KMS-11 (cell line): ENCODE measurements at regions not wholly inside any gene's neighbourhood (a gene's known extent, or its start where the extent isn't known, plus 50 kb on each side); places are given as distances from the start of the nearest gene placed in this dataset.

Experiments
- H2AFZ ChIP-seq: fragments of 200-600 bp; sonication (generic); 2 replicates; pipeline ENCODE4 v1.6.1; 2016; ENCODE audit warnings: antibody characterized with exemption, mixed run types, low read depth
- H3K27ac ChIP-seq: fragments of 200-600 bp; sonication (generic); 2 replicates; pipeline ENCODE4 v1.6.1; 2016; ENCODE audit warnings: mild to moderate bottlenecking, mixed run types
- H3K27me3 ChIP-seq: fragments of 200-600 bp; sonication (generic); 2 replicates; pipeline ENCODE4 v1.6.1; 2017; ENCODE audit warnings: mild to moderate bottlenecking, low read depth, mixed run types, moderate library complexity; ENCODE audit not compliant: insufficient read depth
- H3K36me3 ChIP-seq: fragments of 200-600 bp; sonication (generic); 2 replicates; pipeline ENCODE4 v1.6.1; 2017; ENCODE audit warnings: mild to moderate bottlenecking, mixed run types; ENCODE audit not compliant: insufficient read depth
- H3K4me1 ChIP-seq: fragments of 200-600 bp; sonication (generic); 2 replicates; pipeline ENCODE4 v1.6.1; 2016; ENCODE audit warnings: mild to moderate bottlenecking, low read depth, mixed run types; ENCODE audit not compliant: poor library complexity, severe bottlenecking
- H3K4me2 ChIP-seq: fragments of 200-600 bp; sonication (generic); 2 replicates; pipeline ENCODE4 v1.7.0; 2016; ENCODE audit warnings: mild to moderate bottlenecking, mixed run types
- H3K4me3 ChIP-seq: fragments of 200-600 bp; sonication (generic); IDR thresholded peaks from 2 replicates; pipeline ENCODE4 v1.6.1; 2017; ENCODE audit warnings: low read depth, low read length, mixed read lengths; ENCODE audit not compliant: insufficient read depth
- H3K79me2 ChIP-seq: fragments of 200-600 bp; sonication (generic); 2 replicates; pipeline ENCODE4 v1.6.1; 2016; ENCODE audit warnings: low read depth, mixed run types; ENCODE audit not compliant: insufficient read depth
- H3K9ac ChIP-seq: fragments of 200-600 bp; sonication (generic); 2 replicates; pipeline ENCODE4 v1.6.1; 2016; ENCODE audit warnings: mild to moderate bottlenecking, mixed run types
- H4K20me1 ChIP-seq: fragments of 200-600 bp; sonication (generic); 2 replicates; pipeline ENCODE4 v1.6.1; 2016; ENCODE audit warnings: mild to moderate bottlenecking, mixed run types; ENCODE audit not compliant: insufficient read depth
- CTCF ChIP-seq: fragments of 200-600 bp; sonication (generic); conservative IDR thresholded peaks from 2 replicates; pipeline ENCODE4 v1.6.1; 2017; ENCODE audit warnings: low read depth, mild to moderate bottlenecking, antibody characterized with exemption, low read length, moderate library complexity, mixed read lengths

- H3K9ac ChIP-seq: no peak overlapping the region
- H3K27me3 ChIP-seq: no peaks in the 10 kb centered on the region
- no peak overlapping the region for H3K4me2 ChIP-seq
- H3K27ac ChIP-seq: no peak overlapping the region
- TF ChIP-seq CTCF: no peak
- H3K79me2 ChIP-seq: no peaks in the 10 kb centered on the region
- H3K36me3 ChIP-seq: no peaks in the 10 kb centered on the region
- no peak overlapping the region for H2AFZ ChIP-seq
- H3K4me3 ChIP-seq: no peak overlapping the region
- no peaks in the 10 kb centered on the region for H3K4me1 ChIP-seq
- no peaks in the 10 kb centered on the region for H4K20me1 ChIP-seq
Observed at GRCh38 chr2:120654381-120655134, 81.1 kb upstream of the GLI2 start.

- Histone ChIP-seq H3K27ac (no peak overlapping the region), H3K4me3 (no peak overlapping the region), H3K36me3 (no peaks in the 10 kb centered on the region), H3K4me1 (no peaks in the 10 kb centered on the region), H3K9ac (no peak overlapping the region), H3K79me2 (no peaks in the 10 kb centered on the region), H4K20me1 (no peaks in the 10 kb centered on the region), H3K4me2 (no peak overlapping the region), H3K27me3 (no peaks in the 10 kb centered on the region), H2AFZ (no peak overlapping the region)
- no peak for TF ChIP-seq CTCF
Observed at GRCh38 chr2:120656273-120656950, 79.3 kb upstream of the GLI2 start.

- Histone ChIP-seq H3K79me2 (no peaks in the 10 kb centered on the region), H3K27ac (no peak overlapping the region), H2AFZ (no peak overlapping the region), H3K4me2 (no peak overlapping the region), H3K4me1 (no peaks in the 10 kb centered on the region), H3K36me3 (no peaks in the 10 kb centered on the region), H3K27me3 (no peaks in the 10 kb centered on the region), H4K20me1 (no peaks in the 10 kb centered on the region), H3K4me3 (no peak overlapping the region), H3K9ac (no peak overlapping the region)
- TF ChIP-seq CTCF: no peak
Observed at GRCh38 chr2:120658042-120658769, 77.5 kb upstream of the GLI2 start.

- Histone ChIP-seq H3K36me3 (no peaks in the 10 kb centered on the region), H3K27me3 (no peaks in the 10 kb centered on the region)
Observed at GRCh38 chr2:120658770-120659158, 76.9 kb upstream of the GLI2 start.

More at GRCh38 chr2:120658770-120659158, 76.9 kb upstream of the GLI2 start:
- no peak overlapping the region for H3K9ac ChIP-seq
- no peak overlapping the region for H3K27ac ChIP-seq
- H3K79me2 ChIP-seq: no peaks in the 10 kb centered on the region
- TF ChIP-seq CTCF: no peak
- H3K4me1 ChIP-seq: no peaks in the 10 kb centered on the region
- H4K20me1 ChIP-seq: no peaks in the 10 kb centered on the region
- no peak overlapping the region for H3K4me3 ChIP-seq
- H3K4me2 ChIP-seq: no peak overlapping the region
- H2AFZ ChIP-seq: no peak overlapping the region
